MM.1S (cell line): ENCODE measurements at regions not wholly inside any gene's neighbourhood (a gene's known extent, or its start where the extent isn't known, plus 50 kb on each side); places are given as distances from the start of the nearest gene placed in this dataset.

Experiments
- CTCF ChIP-seq: fragments of 300-600 bp; sonication (generic); IDR thresholded peaks from 2 replicates; pipeline ENCODE4 v1.5.1; 2016; ENCODE audit warnings: antibody characterized with exemption, low read length, mixed read lengths
- EZH2phosphoT487 ChIP-seq: fragments of 300-600 bp; sonication (generic); IDR thresholded peaks from 2 replicates; pipeline ENCODE4 v1.6.1; 2018; ENCODE audit warnings: antibody characterized with exemption, low read length

GRCh38 chr2:226357816-226358215 is 441.8 kb downstream of the IRS1 start:
- TF ChIP-seq CTCF (no peak), EZH2phosphoT487 (no peak)
